ENCODE measurements at regions not wholly inside any gene's neighbourhood (a gene's known extent, or its start where the extent isn't known, plus 50 kb on each side); places are given as distances from the start of the nearest gene placed in this dataset.

- intact Hi-C loops (cut with DNase I; ENCODE audit: low total_unique reads), result no loop called here
- H3K27me3 ChIP-seq, result no peaks in the 10 kb centered on the region
- no peak overlapping the region for H3K4me3 ChIP-seq
- no peaks in the 10 kb centered on the region for H3K9me3 ChIP-seq
- H3K27ac ChIP-seq, result no peak overlapping the region
- TF ChIP-seq, protein P1, sequence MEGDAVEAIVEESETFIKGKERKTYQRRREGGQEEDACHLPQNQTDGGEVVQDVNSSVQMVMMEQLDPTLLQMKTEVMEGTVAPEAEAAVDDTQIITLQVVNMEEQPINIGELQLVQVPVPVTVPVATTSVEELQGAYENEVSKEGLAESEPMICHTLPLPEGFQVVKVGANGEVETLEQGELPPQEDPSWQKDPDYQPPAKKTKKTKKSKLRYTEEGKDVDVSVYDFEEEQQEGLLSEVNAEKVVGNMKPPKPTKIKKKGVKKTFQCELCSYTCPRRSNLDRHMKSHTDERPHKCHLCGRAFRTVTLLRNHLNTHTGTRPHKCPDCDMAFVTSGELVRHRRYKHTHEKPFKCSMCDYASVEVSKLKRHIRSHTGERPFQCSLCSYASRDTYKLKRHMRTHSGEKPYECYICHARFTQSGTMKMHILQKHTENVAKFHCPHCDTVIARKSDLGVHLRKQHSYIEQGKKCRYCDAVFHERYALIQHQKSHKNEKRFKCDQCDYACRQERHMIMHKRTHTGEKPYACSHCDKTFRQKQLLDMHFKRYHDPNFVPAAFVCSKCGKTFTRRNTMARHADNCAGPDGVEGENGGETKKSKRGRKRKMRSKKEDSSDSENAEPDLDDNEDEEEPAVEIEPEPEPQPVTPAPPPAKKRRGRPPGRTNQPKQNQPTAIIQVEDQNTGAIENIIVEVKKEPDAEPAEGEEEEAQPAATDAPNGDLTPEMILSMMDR (IDR thresholded peaks at IDR 0.05), result no peak
- TF ChIP-seq POLR2A (IDR thresholded peaks at IDR 0.05), result no peak
- no peak for DNase-seq
- H3K4me1 ChIP-seq, result no peaks in the 10 kb centered on the region
- no peaks in the 10 kb centered on the region for H3K36me3 ChIP-seq (ENCODE audit: low read depth, missing control alignments)
These were observed 459.0 kb downstream of the XYLT1 start for GRCh38 chr16:17011712-17012111.

DNA sequence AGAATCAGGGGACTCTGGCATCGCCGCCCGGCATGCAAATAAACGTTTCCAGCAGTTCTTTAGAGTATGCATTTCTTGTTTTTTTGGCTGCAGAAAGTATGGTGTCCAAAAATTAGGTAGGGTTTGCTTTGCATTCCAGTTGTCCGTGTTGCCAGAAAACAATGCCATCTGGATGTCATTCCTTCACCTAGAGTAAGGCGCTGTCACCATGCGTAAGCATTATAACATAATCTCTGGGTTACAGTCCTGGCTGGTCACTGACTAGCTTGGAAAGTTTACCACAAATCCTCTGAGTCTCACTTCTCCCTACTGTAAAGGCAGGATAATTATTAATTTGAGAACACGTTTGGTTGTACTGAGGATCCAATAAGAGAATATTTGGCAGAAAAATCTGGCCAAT is 457.7 kb downstream of the XYLT1 start:
- H3K27ac ChIP-seq, result no peak overlapping the region
- no peaks in the 10 kb centered on the region for H3K9me3 ChIP-seq
- no peak overlapping the region for H3K4me3 ChIP-seq
- 58 to 62% methylated on average over 8 of the region's 8 CpGs for WGBS, 2 donors
- intact Hi-C loops (cut with DNase I; ENCODE audit: low total_unique reads), result no loop called here
- DNase-seq, result no peak
- H3K4me1 ChIP-seq, result no peaks in the 10 kb centered on the region
- no peaks in the 10 kb centered on the region for H3K27me3 ChIP-seq
- H3K36me3 ChIP-seq (ENCODE audit: low read depth, missing control alignments), result no peaks in the 10 kb centered on the region
- TF ChIP-seq, protein P1 (IDR thresholded peaks at IDR 0.05), result no peak
- TF ChIP-seq POLR2A (IDR thresholded peaks at IDR 0.05), result no peak

GRCh38 chr16:17014484-17015121 is 456.2 kb downstream of the XYLT1 start:
- H3K27ac ChIP-seq, result no peak overlapping the region
- no peak for DNase-seq
- no peaks in the 10 kb centered on the region for H3K27me3 ChIP-seq
- no peaks in the 10 kb centered on the region for H3K4me1 ChIP-seq
- no peaks in the 10 kb centered on the region for H3K36me3 ChIP-seq (ENCODE audit: low read depth, missing control alignments)
- no peaks in the 10 kb centered on the region for H3K9me3 ChIP-seq
- TF ChIP-seq, protein P1 (IDR thresholded peaks at IDR 0.05), result no peak
- no peak for TF ChIP-seq POLR2A (IDR thresholded peaks at IDR 0.05)
- 70 to 75% methylated on average over 6 of the region's 6 CpGs for WGBS, 2 donors
- intact Hi-C loops (cut with DNase I; ENCODE audit: low total_unique reads), result no loop called here
- H3K4me3 ChIP-seq, result no peak overlapping the region

DNA sequence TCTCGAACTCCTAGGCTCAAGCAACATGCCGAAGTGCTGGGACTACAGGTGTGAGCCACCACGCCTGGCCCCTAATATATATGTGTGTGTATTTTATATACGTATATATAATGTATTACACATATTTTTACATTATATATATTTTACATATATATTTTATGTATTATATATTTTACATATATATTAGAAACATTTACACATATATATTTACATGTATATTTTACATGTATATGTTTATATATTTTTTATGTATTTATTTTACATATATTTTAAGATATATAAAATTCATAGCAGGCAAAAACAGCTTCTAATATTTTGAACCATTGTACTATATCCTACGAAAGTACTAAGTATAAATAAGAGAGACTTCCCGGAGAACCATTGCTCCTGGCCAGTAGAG is 455.1 kb downstream of the XYLT1 start:
- Histone ChIP-seq H3K36me3 (ENCODE audit: low read depth, missing control alignments) (no peaks in the 10 kb centered on the region), H3K27ac (no peak overlapping the region), H3K27me3 (no peaks in the 10 kb centered on the region), H3K4me3 (no peak overlapping the region), H3K9me3 (no peaks in the 10 kb centered on the region), H3K4me1 (no peaks in the 10 kb centered on the region)
- DNase-seq, result no peak
- intact Hi-C loops (cut with DNase I; ENCODE audit: low total_unique reads), result no loop called here
- 92 to 99% methylated on average over 6 of the region's 6 CpGs for WGBS, 2 donors
- TF ChIP-seq POLR2A (IDR thresholded peaks at IDR 0.05), result no peak

DNA sequence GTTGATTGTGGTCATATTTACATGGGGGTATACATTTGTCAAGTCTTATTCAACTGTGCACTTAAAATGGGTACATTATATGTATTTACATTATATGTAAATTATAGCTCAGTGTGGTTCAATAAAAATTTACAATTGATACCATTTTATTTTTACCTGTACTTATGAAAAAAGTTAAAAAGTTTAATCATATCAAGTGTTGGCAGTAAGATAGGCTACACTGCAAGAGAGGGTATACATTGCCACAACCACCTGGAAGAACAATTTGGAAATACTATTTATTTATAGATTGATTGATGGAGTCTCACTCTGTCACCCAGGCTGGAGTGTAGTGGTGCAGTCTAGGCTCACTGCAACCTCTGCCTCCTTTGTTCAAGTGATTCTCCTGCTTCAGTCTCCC is 453.3 kb downstream of the XYLT1 start:
- H3K4me1 ChIP-seq, result no peaks in the 10 kb centered on the region
- no peaks in the 10 kb centered on the region for H3K27me3 ChIP-seq
- H3K36me3 ChIP-seq (ENCODE audit: low read depth, missing control alignments), result no peaks in the 10 kb centered on the region
- no peak overlapping the region for H3K27ac ChIP-seq
- no peak for TF ChIP-seq POLR2A (IDR thresholded peaks at IDR 0.05)
- TF ChIP-seq, protein P1 (IDR thresholded peaks at IDR 0.05), result no peak
- no peak overlapping the region for H3K4me3 ChIP-seq
- intact Hi-C loops (cut with DNase I; ENCODE audit: low total_unique reads), result no loop called here
- H3K9me3 ChIP-seq, result no peaks in the 10 kb centered on the region
- DNase-seq, result no peak

All from testis (tissue), 2 donors.